Fibroblast of skin of scalp (primary cell): ENCODE measurements at regions not wholly inside any gene's neighbourhood (a gene's known extent, or its start where the extent isn't known, plus 50 kb on each side); places are given as distances from the start of the nearest gene placed in this dataset.

ENCODE experiments used
- DNase-seq: peaks from one replicate; pipeline ENCODE4 v3.0.0-alpha.2; 2013

- no peak for DNase-seq
Measured at GRCh38 chr1:30417001-30417700, 306.2 kb downstream of the MATN1 start.

DNA sequence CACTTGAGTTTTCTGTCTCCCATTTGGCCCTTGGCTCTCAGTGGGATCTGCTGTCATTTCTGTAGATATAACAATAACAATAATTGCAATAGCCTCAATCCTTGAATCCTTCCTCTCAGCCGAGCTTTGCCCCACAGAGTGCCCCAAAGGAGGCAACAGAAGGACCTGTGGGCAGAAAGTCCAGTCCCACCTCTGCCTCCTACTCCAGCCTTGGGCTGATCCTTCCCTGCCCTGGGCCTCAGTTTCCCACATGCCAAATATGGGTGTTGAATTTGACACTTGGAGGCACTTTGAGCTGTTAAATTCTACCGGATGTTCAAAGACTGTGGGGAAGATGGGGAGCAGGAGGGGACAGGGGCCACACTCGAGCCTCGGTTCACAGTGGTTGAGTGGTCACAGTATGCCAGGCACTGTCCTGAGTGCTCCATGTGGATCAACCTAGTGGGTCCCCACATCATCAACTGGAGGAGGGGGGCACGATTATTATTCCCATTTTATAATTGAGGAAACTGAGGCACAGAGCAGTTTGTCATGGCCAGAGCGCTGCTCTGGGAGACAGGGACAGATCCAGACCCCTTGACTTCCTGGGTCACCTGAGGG is 307.1 kb downstream of the MATN1 start:
- DNase-seq = no peak

- DNase-seq = no peak
Measured at GRCh38 chr1:30415171-30415940, 308.0 kb downstream of the MATN1 start.

DNA sequence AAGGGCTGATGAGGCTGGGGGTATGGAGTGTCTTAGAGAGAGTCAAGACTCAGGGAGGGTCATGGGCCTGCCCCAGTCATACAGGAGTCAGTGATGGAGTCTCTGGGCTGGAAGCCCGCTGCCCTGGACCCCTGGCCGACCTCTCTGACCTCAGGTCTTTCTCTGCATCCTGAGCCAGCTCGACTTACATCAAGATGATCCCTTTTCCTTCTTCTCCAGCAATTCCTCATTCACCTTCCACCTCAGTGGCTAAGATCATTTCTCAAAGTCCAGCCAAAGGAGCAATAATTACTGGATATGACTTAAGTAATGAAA is 308.6 kb downstream of the MATN1 start:
- no peak for DNase-seq

- no peak for DNase-seq
Measured at GRCh38 chr1:30414086-30414850, 309.1 kb downstream of the MATN1 start.

DNA sequence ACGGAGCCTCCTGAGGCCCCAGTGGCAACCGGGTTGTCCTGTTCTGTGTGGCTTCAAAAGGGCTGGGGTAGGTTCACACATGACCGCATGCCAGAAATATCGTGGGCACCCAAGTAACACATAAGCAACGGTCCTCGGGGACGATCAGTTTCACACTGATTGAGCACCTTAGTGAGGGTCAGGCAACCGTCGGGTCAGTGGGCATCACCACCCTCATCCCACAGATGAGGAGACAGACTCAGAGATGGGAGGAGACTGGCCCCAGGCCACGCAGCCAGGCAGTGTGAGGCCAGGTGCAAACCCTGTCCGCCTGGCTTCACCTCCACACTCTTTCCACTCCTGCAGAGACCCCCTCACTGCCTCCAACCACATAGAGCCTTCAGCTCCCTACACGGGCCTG is 309.8 kb downstream of the MATN1 start:
- DNase-seq = no peak

DNA sequence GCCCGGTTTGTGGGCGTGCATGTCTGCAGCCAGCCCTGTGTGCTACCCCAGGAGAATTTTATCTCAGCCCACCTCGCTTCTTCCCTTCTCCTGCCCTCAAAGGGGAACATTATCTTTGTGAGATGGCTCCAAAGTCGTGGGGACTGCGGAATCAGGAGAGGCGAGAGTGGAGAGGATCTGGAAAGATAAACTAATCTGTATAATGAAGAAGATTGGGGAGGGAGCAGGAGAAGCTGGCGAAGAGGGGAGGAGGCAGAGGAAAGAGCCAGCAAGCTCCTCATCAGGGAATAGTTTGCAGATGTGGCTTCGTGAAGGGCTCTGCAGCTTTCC is 310.3 kb downstream of the MATN1 start:
- no peak for DNase-seq

- no peak for DNase-seq
Measured at GRCh38 chr1:30412241-30413110, 310.9 kb downstream of the MATN1 start.

- DNase-seq = no peak
Measured at GRCh38 chr1:30411206-30411605, 312.2 kb downstream of the MATN1 start.

- no peak for DNase-seq
Measured at GRCh38 chr1:30410153-30410851, 313.1 kb downstream of the MATN1 start.

DNA sequence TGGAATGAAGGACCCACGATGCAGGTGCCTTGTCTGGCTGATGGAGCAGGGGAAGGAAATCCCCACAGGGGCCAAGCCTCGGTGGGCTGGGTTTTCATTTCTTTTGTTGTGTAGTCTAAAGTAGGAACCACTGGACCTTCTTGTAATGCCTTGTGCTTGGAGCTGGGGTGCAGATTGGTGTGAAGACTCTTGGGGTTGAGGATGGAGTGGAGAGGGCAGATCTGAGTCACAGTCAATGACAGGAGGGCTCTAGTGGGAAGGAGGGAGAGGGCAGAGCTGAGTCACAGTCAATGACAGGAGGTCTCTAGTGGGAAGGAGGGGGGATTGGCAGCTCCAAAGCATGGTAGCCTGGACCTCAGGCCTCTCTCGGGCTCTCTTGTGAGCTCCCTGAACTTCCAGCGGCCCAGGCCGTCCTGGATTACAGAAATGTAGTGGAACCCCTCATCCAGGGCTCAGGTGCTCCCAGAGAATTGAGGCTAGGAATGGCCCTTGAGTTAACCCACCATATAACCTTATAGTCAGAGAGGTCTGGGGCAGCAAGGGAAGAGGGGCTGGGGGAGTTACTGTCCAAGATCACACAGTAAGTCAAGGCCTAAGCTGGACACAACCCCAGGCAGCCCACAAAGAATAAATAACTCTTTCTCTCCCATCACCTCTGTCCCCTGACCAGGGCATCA is 313.8 kb downstream of the MATN1 start:
- no peak for DNase-seq

DNA sequence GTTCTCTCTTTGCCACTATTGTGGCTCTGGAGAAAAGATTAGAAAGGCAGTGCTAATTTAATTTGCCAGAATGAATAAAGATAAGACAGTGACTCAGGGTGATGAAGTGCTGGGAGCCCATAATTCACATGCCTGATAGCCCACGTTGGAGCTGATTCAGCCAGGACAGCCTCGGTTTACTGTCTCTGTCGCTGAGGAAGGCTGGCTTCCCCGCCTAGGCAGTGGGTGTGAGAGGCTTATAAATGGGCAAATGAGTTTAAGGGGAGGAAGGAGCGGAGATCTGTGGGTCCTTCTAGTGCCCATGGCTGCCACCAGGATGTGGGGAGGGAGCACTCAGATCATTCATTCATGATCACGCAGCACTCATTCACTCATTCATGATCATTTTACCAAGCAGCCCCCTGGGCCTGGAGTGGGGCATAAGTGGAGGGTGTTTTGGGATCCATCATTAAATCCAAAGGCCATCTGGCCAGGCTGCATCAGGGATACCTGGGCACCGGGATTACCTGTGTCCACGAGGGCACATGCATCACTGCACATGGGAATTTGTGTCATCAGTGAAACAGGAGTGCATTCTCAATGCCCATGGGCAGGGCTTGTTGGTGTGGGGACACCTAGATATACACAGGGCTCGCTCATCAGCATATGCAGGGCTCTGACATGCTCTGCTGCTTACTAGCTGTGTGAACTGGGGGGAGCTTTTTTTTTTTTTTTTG is 315.4 kb downstream of the MATN1 start:
- no peak for DNase-seq

DNA sequence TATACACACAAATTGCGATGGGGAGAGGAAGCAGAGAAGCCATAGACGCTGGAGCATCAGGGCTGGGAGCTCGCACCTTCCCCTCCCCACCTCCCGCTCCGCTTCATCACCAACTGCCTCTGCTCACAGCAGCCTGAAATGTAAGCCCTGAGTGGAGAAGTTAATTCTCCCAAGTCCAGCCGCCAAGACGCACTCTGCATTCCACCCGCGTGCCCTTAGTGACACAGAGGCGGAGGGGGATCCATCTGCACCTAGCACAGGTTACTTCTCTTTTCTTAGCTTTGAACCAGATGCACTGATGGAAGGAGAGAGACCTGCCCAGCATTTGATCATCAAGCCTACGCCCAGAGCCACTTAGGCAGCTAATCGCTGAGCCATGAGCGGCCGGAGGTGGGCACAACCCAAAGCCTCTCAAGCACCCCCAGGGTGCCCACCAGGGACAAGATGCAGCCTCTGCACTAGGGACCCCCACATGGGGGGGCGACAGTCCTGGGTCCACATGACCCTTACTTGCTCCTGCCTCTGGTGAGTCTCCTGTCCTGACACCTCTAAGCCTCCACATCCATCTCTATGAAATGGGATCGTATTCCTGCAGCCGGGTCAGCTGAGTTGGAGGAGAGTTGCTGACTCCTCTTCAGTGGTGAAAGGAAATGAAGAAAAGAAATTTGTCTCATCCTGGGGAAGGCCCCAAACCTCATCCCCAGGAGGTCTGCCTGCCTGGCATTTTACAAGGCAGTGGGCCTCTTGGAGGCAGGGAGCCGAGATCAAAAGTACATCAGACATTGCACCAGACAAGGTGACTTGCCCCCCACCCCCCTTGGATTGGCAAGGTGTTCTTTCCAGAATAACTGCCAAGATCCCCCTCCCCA is 316.2 kb downstream of the MATN1 start:
- DNase-seq = no peak

- DNase-seq = no peak
Measured at GRCh38 chr1:30405631-30406212, 317.7 kb downstream of the MATN1 start.

DNA sequence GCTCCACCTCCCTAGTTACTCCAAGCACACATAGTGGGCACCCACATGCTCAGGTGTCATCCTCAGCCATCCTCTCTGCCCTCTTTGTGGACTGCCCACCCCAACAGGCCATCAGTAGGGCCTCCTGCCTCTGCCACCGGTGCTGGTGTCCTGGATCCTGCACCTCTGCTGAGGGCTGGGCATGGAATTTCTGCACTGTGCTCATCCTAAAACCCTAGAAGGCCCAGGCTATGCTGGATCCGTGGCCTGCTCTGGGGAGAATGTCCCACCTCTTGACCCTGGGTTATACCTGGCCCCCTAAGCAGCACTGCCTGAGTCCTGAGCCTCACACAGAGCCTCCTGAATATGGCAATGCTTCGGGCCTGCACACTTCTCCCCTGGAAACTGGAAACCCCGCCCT is 318.3 kb downstream of the MATN1 start:
- DNase-seq = no peak

DNA sequence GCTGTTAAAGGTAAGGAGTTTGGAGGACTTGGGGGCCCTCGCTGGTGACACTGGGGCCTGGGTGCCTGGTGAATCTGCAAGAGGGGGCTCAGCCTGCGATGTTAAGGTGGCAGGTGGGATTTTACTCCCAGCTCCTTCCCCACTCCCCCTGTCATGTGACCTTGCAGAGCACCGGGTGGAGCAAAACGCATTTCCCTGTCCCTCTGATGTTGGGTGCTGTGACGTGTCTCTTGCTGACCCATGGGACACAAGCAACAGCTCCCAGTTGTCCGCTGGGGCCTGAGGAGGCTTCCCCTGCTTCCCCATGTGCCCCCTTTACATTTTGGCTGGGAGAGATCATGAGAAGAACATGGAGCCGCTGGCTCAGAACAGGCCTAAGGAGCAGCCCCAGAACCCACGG is 319.0 kb downstream of the MATN1 start:
- no peak for DNase-seq

DNA sequence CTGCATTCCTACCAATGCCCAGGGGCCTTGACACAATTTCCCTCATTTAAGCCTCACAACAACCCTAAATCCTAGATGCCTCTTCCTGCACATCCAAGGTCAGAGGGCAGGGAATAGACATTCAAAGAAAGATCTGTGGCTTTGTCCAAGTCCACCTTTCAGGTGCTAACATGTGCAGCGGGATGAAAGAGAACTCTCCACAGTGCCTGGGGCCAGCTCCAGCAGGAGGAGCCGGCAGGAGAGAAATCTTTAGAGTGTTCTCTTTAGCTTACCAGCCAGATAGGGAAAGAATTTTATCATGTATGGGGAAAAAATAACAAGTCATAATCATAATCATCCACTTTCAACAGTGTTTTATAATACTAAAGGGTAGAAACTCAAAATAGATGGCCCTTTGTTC is 319.7 kb downstream of the MATN1 start:
- DNase-seq = no peak

- DNase-seq = no peak
Measured at GRCh38 chr1:30403061-30403645, 320.2 kb downstream of the MATN1 start.

DNA sequence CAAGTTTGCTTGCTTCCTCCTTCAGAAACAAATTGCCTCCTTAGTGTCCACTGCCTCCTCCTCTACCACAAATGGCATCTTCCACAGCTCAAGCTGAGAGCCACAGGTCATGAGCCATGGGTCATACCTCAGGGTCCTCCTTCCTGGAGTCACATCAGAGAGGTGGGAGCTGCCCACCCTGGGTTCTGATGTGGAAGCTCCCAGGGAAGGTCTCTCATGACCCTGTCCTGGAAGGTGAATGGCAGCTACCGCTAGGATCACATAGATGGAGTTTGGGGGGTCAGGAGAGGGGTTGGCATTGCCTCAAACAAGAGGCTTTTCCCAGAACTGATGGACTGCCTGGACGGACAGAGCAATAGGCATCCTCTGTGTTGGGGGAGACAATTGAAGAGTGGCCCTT is 321.4 kb downstream of the MATN1 start:
- no peak for DNase-seq
